GM18867 (cell line): ENCODE measurements at regions not wholly inside any gene's neighbourhood (a gene's known extent, or its start where the extent isn't known, plus 50 kb on each side); places are given as distances from the start of the nearest gene placed in this dataset.
A peak's percentile ranks its signal among the peaks of the same experiment; 100 is the strongest.
"Not testable (repeated sequence)": the region's sequence is repeated elsewhere in the genome, so short reads cannot be mapped to it uniquely, and the experiment has no call there.

ENCODE experiments used
- ATAC-seq: cut with Tn5 transposase; IDR thresholded peaks from one replicate; pipeline ENCODE4 v1.9.1; 2021; ENCODE audit warnings: mild to moderate bottlenecking, moderate library complexity; ENCODE audit not compliant: unreplicated experiment

GRCh38 chr1:147348592-147348991 lies 106.1 kb downstream of the CHD1L start:
- ATAC-seq = not testable (repeated sequence)

DNA sequence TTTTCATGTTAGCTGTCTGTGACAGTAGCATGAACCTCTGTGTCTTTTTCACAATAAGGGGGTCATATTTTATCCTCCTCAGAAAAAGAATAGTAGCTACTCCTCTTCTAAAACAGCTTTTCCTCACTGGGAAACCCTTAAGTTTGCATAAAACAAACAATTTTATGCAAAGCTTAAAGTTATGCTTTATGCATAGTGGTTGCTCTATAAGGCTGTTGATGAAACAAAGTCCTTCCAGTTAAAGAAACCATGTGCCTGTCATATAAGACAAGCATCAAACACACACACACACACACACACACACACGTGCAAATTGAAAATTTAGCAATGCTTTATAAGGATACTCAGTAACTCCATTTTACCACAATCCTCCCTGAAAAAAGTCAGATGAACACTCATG lies 107.0 kb downstream of the CHD1L start:
- no peak for ATAC-seq

DNA sequence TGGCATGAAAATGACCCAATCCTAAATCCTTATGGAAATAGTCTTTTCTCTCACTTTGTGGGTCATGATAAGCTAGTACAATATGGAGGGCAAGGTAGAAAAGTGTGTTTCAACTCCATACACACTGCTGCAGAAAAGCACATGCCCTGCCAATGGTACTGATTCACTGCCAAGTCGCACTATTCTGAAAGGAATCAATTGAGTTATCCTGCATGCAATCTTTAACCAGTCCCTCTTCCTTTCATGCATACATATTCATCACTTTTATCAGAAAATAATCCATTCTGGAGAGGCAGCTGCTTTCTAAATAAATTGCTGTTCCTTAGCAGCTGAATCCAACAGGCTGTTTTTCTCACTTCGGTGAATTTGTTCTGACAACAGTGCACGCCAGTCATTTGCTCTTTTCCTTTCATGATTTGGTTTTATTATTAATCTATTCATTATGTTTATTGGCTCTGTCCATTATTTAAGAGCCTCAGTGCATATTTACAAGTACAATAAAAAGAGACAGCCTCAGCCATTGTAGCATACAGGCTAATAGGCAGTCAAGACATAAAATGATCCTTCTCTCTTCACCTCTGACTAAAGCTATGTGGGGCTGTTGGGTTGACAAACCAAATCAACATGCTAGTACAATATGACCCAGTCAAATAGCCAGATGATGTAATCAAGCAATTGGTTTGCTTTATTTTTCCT lies 108.8 kb downstream of the CHD1L start:
- ATAC-seq = no peak

DNA sequence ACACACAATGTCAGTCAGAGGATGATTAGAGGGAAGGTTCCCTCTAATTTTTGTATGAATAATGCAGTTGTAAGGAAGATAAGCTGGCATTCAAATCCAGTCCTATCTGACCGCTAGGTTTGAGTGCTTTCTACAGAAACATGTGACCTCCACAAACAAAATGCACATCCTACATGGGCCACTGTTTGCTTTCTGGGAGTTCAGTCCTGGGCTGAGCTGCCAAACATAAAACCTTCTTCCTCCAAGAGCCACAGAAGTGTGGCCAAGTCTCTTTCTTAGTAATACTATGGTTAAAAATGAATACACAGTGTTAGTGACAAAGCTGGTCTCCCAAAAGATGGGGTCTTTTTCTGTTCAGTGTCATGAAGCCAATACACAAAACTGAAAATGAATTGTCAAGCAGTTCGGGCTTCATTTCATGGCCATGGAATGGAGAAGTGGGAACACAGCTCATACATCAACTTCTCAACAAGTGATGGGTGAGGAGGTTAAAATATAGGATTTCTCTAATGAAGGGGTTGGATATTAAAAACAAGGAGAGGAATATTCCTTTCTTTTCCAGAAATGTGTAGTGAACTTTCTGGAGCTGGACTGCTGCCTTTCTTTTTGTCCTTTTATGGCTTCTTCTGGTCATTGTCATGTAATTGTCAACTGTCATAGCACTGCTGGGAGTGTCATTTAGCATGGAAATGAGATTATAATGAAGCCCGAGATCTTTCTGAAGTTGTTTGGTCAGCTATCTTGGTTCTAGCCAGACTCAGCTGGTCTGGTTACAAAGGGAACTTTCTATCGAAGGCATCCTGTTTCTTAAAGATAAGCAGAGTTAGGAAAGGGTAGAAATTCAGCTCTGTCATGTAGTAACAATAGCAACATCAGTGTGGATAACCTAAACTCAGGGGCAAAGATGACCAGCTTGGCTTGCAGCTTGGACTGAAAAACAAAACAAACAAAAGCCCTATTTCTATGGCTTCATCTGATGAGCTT lies 135.1 kb downstream of the CHD1L start:
- no peak for ATAC-seq

- ATAC-seq = no peak
These were observed 137.4 kb downstream of the CHD1L start for GRCh38 chr1:147379889-147380288.

DNA sequence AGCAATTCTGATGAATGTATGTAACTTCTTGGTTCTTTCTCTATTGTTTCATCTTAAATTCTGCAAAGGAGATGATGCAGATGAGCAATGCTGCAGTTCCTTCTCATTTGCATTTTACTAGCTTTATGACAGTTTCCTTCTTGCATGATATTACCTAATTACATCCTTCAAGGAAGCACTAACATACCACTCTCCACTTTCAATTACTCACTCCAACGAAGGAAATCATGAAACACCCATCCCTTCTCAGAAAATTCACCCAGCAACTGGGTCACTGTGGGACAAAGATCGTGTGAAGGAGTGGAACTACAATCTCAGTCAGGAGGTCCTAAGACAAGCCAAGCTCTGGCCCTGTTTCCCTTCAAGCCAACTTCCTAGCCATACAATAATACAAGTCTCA lies 142.3 kb downstream of the CHD1L start:
- ATAC-seq = no peak

- no peak for ATAC-seq
These were observed 146.5 kb downstream of the CHD1L start for GRCh38 chr1:147388969-147389368.

DNA sequence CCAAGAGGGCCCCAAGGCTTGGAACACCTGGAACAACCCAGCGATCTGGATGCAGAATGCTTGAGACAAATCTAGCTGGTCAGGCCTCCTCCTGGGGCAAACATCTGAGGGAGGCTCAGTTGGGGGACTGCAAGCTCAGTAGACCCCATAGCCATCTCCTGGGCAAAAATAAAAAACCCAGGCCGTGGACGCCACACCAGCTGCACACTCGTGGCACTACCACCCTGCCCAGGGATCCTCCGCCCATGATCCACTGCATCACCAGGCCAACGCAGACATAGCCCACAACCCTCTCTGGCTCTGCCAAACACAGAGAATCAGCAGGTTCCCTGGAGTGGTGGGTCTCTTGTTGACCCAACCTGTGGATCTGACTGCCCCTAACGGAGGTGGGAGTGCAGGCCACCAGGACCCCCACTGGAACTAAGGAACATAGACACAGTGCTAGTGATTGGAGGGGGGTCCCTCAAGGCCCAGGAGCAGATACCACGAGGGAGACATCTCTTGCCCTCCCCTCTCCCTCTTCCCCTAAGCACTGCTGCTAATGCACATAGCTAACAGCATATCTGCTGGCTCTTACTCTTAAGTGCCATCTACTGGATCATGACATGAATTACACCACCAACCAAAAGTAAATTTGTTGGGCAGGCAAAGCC lies 147.2 kb downstream of the CHD1L start:
- peak; percentile 66 for ATAC-seq

DNA sequence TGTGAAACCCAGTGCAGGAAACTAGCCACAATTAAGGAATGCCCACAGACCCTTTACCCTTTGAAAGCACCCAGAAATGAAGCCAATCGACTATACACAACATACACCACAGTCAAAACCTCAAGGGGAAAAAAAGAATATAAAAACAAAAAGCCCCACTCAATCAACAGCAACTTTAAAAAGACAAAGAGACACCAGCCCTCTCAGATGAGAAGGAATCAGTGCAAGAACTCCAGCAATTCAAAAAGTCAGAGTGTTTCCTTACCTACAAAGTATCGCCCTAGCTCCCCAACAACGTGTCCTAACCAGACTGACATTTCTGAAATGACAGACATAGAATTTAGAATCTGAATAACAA lies 147.7 kb downstream of the CHD1L start:
- no peak for ATAC-seq

GRCh38 chr1:147391114-147391513 lies 148.6 kb downstream of the CHD1L start:
- no peak for ATAC-seq

DNA sequence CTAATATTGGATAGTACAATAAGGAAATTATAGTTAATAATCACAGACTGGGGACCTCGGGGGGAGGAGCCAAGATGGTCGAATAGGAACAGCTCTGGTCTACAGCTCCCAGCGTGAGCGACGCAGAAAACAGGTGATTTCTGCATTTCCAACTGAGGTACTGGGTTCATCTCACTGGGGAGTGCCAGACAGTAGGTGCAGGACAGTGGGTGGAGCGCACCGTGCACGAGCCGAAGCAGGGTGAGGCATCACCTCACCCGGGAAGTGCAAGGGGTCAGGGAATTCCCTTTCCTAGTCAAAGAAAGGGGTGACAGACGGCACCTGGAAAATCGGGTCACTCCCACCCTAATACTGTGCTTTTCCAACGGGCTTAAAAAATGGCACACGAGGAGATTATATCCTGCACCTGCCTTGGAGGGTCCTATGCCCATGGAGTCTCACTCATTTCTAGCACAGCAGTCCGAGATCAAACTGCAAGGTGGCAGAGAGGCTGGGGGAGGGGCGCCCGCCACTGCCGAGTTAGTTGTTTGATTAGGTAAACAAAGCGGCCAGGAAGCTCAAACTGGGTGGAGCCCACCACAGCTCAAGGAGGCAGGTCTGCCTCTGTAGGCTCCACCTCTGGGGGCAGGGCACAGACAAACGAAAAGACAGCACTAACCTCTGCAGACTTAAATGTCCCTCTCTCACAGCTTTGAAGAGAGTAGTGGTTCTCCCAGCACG lies 138.8 kb upstream of the BCL9 start:
- not testable (repeated sequence) for ATAC-seq

GRCh38 chr1:147404344-147404743 lies 137.0 kb upstream of the BCL9 start:
- ATAC-seq = not testable (repeated sequence)

- no peak for ATAC-seq
These were observed 131.4 kb upstream of the BCL9 start for GRCh38 chr1:147409886-147410285.

DNA sequence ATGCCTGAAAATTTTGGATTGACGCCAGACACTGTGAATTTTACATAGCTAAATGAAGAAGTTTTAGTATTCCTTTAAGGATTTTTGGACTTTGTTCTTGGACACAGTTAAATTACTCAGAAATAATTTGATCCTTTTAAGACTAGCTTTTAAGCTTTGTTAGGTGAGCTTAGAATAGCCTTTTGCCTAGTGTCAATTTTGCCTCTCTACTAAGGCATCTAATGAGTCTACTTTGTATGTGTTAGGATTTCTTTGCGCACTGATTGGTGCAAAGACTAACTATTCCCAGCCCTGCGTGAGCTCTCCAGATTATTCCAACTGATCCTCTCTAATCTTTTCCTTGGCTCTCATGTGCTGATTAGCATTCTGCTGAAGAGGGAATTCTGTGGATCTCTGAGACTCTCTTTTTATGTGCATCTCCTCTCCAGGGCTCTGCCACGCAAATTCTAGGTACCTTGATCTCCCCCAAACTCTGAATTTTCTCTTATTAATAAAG lies 128.1 kb upstream of the BCL9 start:
- ATAC-seq = no peak

- no peak for ATAC-seq
These were observed 126.7 kb upstream of the BCL9 start for GRCh38 chr1:147414505-147415163.

DNA sequence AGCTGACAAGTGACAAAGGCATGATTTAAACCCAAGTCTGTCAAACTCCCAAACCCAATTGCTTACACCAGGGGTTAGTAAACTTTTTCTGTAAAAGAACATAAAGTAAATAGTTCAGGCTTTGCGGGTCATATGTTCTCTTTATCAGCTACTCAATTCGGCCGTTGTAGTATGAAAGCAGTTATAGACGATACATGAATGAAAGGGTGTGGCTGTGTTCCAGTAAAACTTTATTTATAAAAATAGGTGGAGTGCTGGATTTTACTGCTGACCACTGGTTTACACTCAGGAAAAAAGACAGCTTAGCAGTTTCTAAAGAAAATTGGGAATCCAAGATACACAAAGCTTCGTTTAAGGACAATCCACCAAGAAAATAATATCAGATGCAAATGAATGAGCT lies 124.3 kb upstream of the BCL9 start:
- no peak for ATAC-seq

DNA sequence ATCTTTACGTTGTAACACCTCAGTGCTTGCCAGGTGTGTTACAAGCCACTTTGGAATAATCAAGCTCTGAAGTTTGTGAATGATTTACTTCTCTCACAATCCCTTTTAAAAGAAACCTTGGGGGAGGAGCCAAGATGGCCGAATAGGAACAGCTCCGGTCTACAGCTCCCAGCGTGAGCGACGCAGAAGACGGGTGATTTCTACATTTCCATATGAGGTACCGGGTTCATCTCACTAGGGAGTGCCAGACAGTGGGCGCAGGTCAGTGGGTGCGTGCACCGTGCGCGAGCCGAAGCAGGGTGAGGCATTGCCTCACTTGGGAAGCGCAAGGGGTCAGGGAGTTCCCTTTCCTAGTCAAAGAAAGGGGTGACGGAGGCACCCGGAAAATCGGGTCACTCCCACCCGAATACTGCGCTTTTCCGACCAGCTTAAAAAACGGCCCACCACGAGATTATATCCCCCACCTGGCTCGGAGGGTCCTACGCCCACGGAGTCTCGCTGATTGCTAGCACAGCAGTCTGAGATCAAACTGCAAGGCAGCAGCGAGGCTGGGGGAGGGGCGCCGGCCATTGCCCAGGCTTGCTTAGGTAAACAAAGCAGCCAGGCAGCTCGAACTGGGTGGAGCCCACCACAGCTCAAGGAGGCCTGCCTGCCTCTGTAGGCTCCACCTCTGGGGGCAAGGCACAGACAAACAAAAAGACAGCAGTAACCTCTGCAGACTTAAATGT lies 118.0 kb upstream of the BCL9 start:
- not testable (repeated sequence) for ATAC-seq

GRCh38 chr1:147434921-147435320 lies 106.4 kb upstream of the BCL9 start:
- ATAC-seq = no peak

DNA sequence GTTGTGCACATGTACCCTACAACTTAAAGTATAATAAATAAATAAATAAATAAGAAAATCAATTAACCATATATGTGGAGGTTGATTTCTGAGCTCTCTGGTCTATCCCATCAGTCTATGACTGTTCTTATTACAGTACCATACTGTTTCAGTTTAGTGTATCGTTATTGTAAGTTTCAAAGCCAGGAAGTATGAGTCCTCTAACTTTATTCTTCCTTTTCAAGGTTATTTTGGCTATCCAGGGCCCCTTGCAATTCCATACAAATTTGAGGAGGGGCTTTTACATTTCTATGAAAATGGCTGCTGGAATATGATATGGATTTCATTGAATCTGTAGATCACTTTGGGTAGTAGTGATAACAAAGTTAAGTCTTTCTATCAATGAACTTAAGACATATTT lies 96.9 kb upstream of the BCL9 start:
- no peak for ATAC-seq

- ATAC-seq = no peak
These were observed 89.7 kb upstream of the BCL9 start for GRCh38 chr1:147451628-147452027.
